ENCODE measurements at regions not wholly inside any gene's neighbourhood (a gene's known extent, or its start where the extent isn't known, plus 50 kb on each side); places are given as distances from the start of the nearest gene placed in this dataset.
A peak's percentile ranks its signal among the peaks of the same experiment; 100 is the strongest.
"Not testable (repeated sequence)": the region's sequence is repeated elsewhere in the genome, so short reads cannot be mapped to it uniquely, and the experiment has no call there.

GRCh38 chr5:81826128-81826527 lies 75.2 kb upstream of the SSBP2 start:
- H3K27me3 ChIP-seq (ENCODE audit: control insufficient read depth, insufficient read depth, low read length) = no peaks in the 10 kb centered on the region
- no peaks in the 10 kb centered on the region for H3K36me3 ChIP-seq (replicated peaks; ENCODE audit: control insufficient read depth, insufficient read depth, low read length)
- no peak overlapping the region for H3K4me3 ChIP-seq (ENCODE audit: insufficient read depth, low read depth, low read length)
- peak; percentile 33 for DNase-seq

DNA sequence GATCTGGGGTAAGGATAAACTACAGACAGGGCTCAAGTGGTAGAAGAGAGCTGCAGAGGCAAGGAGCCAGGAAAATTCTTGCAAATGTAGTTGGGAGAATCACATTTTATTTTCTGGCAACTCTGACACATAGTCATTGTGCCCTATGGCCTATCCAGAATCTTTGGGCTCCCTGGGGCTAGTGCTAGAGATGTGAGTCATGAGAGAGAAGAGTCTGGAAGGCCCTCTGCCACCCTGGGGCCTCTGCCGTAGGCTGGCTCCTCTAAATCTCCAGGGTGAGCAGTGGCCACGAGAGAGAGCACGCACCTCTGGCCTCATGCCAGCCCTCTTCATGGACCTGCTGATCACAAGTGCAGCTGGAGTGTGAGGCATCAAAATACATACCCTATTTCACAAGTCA lies 74.3 kb upstream of the SSBP2 start:
- H3K36me3 ChIP-seq (replicated peaks; ENCODE audit: control insufficient read depth, insufficient read depth, low read length) = no peaks in the 10 kb centered on the region
- H3K27me3 ChIP-seq (ENCODE audit: control insufficient read depth, insufficient read depth, low read length) = no peaks in the 10 kb centered on the region
- DNase-seq = no peak
- H3K4me3 ChIP-seq (ENCODE audit: insufficient read depth, low read depth, low read length) = no peak overlapping the region

DNA sequence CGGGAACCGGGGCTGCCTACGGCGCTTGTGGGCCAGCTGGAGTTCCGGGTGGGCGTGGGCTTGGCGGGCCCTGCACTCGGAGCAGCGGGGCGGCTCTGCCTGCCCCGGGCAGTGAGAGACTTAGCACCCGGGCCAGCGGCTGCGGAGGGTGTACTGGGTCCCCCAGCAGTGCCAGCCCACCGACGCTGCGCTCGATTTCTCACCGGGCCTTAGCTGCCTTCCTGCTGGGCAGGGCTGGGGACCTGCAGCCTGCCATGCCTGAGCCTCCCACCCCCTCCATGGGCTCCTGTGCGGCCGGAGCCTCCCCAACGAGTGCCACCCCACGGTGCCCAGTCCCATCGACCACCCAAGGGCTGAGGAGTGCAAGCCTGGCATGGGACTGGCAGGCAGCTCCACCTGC lies 72.8 kb upstream of the SSBP2 start:
- not testable (repeated sequence) for H3K27me3 ChIP-seq (ENCODE audit: control insufficient read depth, insufficient read depth, low read length); H3K36me3 ChIP-seq (replicated peaks; ENCODE audit: control insufficient read depth, insufficient read depth, low read length)

GRCh38 chr5:81820863-81821262 lies 70.0 kb upstream of the SSBP2 start:
- DNase-seq = no peak
- H3K4me3 ChIP-seq (ENCODE audit: insufficient read depth, low read depth, low read length) = no peak overlapping the region
- H3K27me3 ChIP-seq (ENCODE audit: control insufficient read depth, insufficient read depth, low read length) = no peaks in the 10 kb centered on the region
- H3K36me3 ChIP-seq (replicated peaks; ENCODE audit: control insufficient read depth, insufficient read depth, low read length) = no peaks in the 10 kb centered on the region

More for the DNA sequence above, 72.8 kb upstream of the SSBP2 start:
- DNase-seq; H3K4me3 ChIP-seq (ENCODE audit: insufficient read depth, low read depth, low read length): not testable (repeated sequence)

DNA sequence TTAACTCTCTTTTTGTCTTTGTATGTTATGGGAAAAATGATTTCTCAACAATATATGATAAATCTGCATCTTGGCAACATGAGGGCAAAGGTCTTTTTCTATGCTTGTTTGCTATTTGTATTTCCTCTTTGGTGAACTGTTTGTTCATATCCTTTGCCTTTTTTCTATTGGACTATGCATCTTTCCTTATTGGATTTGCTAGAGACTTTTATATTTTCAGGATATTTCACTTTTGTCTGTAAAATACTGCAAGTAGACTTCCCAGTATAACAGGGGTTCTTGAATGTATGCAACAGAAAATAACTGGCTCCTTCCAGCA lies 69.4 kb upstream of the SSBP2 start:
- Histone ChIP-seq H3K36me3 (replicated peaks; ENCODE audit: control insufficient read depth, insufficient read depth, low read length) (no peaks in the 10 kb centered on the region), H3K27me3 (ENCODE audit: control insufficient read depth, insufficient read depth, low read length) (no peaks in the 10 kb centered on the region), H3K4me3 (ENCODE audit: insufficient read depth, low read depth, low read length) (no peak overlapping the region)
- DNase-seq = no peak

GRCh38 chr5:81819556-81820317 lies 68.8 kb upstream of the SSBP2 start:
- Histone ChIP-seq H3K4me3 (ENCODE audit: insufficient read depth, low read depth, low read length) (no peak overlapping the region), H3K36me3 (replicated peaks; ENCODE audit: control insufficient read depth, insufficient read depth, low read length) (no peaks in the 10 kb centered on the region), H3K27me3 (ENCODE audit: control insufficient read depth, insufficient read depth, low read length) (no peaks in the 10 kb centered on the region)
- DNase-seq = no peak

DNA sequence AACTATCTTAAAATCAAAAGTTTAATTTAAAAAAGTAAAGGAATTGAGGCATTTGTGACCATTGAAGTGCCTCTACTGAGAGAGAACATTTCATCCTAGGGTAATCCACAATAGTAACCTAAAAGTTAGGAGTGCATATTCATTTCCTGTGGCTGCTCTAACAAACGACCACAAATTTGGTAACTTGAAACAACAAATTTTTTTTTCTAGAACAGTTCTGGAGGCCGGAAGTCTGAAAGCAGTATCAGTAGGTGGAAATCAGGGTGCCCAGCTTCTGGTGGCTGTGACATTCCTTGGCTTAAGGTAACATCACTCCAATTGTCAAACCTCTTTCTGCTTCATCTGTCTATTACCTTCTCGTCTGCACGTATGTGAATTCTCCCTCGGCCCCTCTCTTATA lies 67.1 kb upstream of the SSBP2 start:
- Histone ChIP-seq H3K27me3 (ENCODE audit: control insufficient read depth, insufficient read depth, low read length) (no peaks in the 10 kb centered on the region), H3K4me3 (ENCODE audit: insufficient read depth, low read depth, low read length) (no peak overlapping the region), H3K36me3 (replicated peaks; ENCODE audit: control insufficient read depth, insufficient read depth, low read length) (no peaks in the 10 kb centered on the region)
- no peak for DNase-seq

DNA sequence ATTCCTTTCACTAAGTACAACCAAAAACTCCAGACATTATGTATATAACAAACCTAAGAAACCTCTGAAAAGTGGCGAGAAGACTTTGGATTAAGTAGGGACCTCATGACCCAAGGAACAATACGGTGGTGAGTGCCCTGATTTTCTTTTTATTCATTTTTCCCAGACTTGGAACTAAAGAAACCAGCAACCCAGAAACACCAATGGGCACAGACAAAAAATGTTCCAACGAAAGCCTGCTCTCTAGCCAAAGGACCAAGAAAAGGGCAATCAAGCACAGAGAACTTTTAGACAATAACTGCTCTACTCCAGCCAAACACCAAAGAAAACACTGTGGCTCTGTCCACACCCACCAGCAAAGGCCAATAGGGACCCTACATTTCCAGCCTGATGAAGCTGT lies 66.2 kb upstream of the SSBP2 start:
- Histone ChIP-seq H3K4me3 (ENCODE audit: insufficient read depth, low read depth, low read length) (no peak overlapping the region), H3K27me3 (ENCODE audit: control insufficient read depth, insufficient read depth, low read length) (no peaks in the 10 kb centered on the region), H3K36me3 (replicated peaks; ENCODE audit: control insufficient read depth, insufficient read depth, low read length) (no peaks in the 10 kb centered on the region)
- DNase-seq = no peak

GRCh38 chr5:81815321-81815720 lies 64.4 kb upstream of the SSBP2 start:
- Histone ChIP-seq H3K27me3 (ENCODE audit: control insufficient read depth, insufficient read depth, low read length) (no peaks in the 10 kb centered on the region), H3K4me3 (ENCODE audit: insufficient read depth, low read depth, low read length) (no peak overlapping the region), H3K36me3 (replicated peaks; ENCODE audit: control insufficient read depth, insufficient read depth, low read length) (no peaks in the 10 kb centered on the region)
- DNase-seq = no peak

DNA sequence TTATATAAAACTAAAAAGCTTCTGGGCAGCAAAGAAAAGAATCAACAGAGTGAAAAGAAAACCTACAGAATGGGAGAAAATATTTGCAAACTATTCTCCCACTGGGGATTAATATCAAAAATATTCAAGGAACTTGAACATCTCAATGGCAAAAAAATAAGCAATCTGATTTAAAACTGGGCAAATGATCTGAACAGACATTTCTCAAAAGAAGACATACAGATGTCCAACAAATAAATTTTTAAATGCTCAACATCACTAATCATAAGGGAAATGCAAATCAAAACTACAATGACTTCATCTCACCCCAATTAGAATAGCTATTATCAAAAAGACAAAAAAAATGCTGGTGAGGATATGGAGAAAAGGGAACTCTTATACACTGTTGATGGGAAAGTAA lies 57.2 kb upstream of the SSBP2 start:
- DNase-seq = no peak
- no peak overlapping the region for H3K4me3 ChIP-seq (ENCODE audit: insufficient read depth, low read depth, low read length)
- H3K36me3 ChIP-seq (replicated peaks; ENCODE audit: control insufficient read depth, insufficient read depth, low read length) = no peaks in the 10 kb centered on the region
- no peaks in the 10 kb centered on the region for H3K27me3 ChIP-seq (ENCODE audit: control insufficient read depth, insufficient read depth, low read length)

GRCh38 chr5:81805086-81805485 lies 54.2 kb upstream of the SSBP2 start:
- no peaks in the 10 kb centered on the region for H3K27me3 ChIP-seq (ENCODE audit: control insufficient read depth, insufficient read depth, low read length)
- H3K4me3 ChIP-seq (ENCODE audit: insufficient read depth, low read depth, low read length) = no peak overlapping the region
- H3K36me3 ChIP-seq (replicated peaks; ENCODE audit: control insufficient read depth, insufficient read depth, low read length) = no peaks in the 10 kb centered on the region
- DNase-seq = no peak

DNA sequence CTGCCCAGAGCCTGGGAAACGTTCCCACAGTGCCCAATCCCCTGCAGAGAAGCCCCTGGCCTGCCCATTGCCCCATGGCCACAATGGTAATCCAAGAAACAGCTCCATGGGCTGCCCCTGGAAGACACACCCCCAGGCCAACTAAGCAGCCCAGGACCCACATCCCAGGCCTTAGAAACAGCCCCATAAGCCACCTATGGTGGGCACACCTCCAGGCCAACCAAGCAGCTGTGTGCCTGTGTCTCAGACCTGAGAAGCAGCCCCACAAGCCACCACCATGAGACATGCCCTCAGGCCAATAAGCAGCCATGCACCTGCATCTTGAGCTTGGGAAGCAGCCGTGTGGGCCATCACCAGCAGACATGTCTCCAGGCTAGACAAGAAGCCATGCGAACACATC lies 52.9 kb upstream of the SSBP2 start:
- DNase-seq = no peak
- Histone ChIP-seq H3K36me3 (replicated peaks; ENCODE audit: control insufficient read depth, insufficient read depth, low read length) (no peaks in the 10 kb centered on the region), H3K27me3 (ENCODE audit: control insufficient read depth, insufficient read depth, low read length) (no peaks in the 10 kb centered on the region), H3K4me3 (ENCODE audit: insufficient read depth, low read depth, low read length) (no peak overlapping the region)

DNA sequence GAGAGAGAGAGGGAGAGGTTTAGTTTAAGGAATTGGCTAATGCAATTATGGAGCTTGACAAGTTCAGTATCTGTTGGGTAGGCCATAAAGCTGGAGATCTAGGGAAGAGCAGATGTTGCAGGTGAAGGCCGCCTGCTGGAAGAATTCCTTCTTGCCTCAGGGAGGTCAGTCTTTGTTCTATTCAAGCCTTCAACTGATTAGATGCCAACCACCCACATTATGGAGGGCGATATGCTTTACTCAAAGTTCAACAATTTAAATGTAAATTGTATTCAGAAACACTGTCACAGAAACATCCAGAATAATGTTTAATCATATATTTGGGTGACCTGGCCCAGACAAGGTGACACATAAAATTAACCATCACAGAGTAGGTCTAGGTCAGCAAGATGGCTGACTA lies 51.7 kb upstream of the SSBP2 start:
- DNase-seq = no peak
- H3K4me3 ChIP-seq (ENCODE audit: insufficient read depth, low read depth, low read length) = no peak overlapping the region
- H3K36me3 ChIP-seq (replicated peaks; ENCODE audit: control insufficient read depth, insufficient read depth, low read length) = no peaks in the 10 kb centered on the region
- no peaks in the 10 kb centered on the region for H3K27me3 ChIP-seq (ENCODE audit: control insufficient read depth, insufficient read depth, low read length)

- no peak for DNase-seq
- H3K36me3 ChIP-seq (replicated peaks; ENCODE audit: control insufficient read depth, insufficient read depth, low read length) = no peaks in the 10 kb centered on the region
- no peaks in the 10 kb centered on the region for H3K27me3 ChIP-seq (ENCODE audit: control insufficient read depth, insufficient read depth, low read length)
- no peak overlapping the region for H3K4me3 ChIP-seq (ENCODE audit: insufficient read depth, low read depth, low read length)
Measured at GRCh38 chr5:81802020-81802419, 51.1 kb upstream of the SSBP2 start.

- Histone ChIP-seq H3K27me3 (ENCODE audit: control insufficient read depth, insufficient read depth, low read length) (no peaks in the 10 kb centered on the region), H3K4me3 (ENCODE audit: insufficient read depth, low read depth, low read length) (no peak overlapping the region), H3K36me3 (replicated peaks; ENCODE audit: control insufficient read depth, insufficient read depth, low read length) (no peaks in the 10 kb centered on the region)
- no peak for DNase-seq
Measured at GRCh38 chr5:81800797-81801196, 49.9 kb upstream of the SSBP2 start.

Measured in H7 (cell line).